DOHH2 (cell line): ENCODE measurements at regions not wholly inside any gene's neighbourhood (a gene's known extent, or its start where the extent isn't known, plus 50 kb on each side); places are given as distances from the start of the nearest gene placed in this dataset.

Experiments
- H3F3A ChIP-seq: fragments of 200-600 bp; sonication (generic), shearing (Covaris generic); 2 replicates; pipeline ENCODE4 v1.6.0; 2016; ENCODE audit warnings: antibody characterized with exemption, mild to moderate bottlenecking; ENCODE audit not compliant: control insufficient read depth, insufficient read depth
- H3K27ac ChIP-seq: fragments of 200-600 bp; sonication (generic); 2 replicates; pipeline ENCODE4 v1.5.1; 2014; ENCODE audit warnings: low read depth, mild to moderate bottlenecking, low read length, moderate library complexity
- H3K27me3 ChIP-seq: fragments of 200-600 bp; sonication (generic); 2 replicates; pipeline ENCODE4 v1.6.1; 2014; ENCODE audit warnings: mild to moderate bottlenecking, low read length, mixed read lengths; ENCODE audit not compliant: control insufficient read depth
- H3K36me3 ChIP-seq: fragments of 200-600 bp; sonication (generic); 2 replicates; pipeline ENCODE4 v1.6.1; 2014; ENCODE audit warnings: mild to moderate bottlenecking, low read length, moderate library complexity, mixed read lengths; ENCODE audit not compliant: control insufficient read depth
- H3K4me1 ChIP-seq: fragments of 200-600 bp; sonication (generic); 2 replicates; pipeline ENCODE4 v1.6.1; 2014; ENCODE audit warnings: mild to moderate bottlenecking, low read length, mixed read lengths; ENCODE audit not compliant: control insufficient read depth
- H3K4me2 ChIP-seq: fragments of 200-600 bp; sonication (generic); 2 replicates; pipeline ENCODE4 v1.6.0; 2014; ENCODE audit warnings: mild to moderate bottlenecking, low read length, moderate library complexity
- H3K4me3 ChIP-seq: fragments of 200-600 bp; sonication (generic); 2 replicates; pipeline ENCODE4 v1.5.1; 2014; ENCODE audit warnings: mild to moderate bottlenecking, low read length, mixed read lengths
- H3K79me2 ChIP-seq: fragments of 200-600 bp; sonication (generic); 2 replicates; pipeline ENCODE4 v1.6.1; 2014; ENCODE audit warnings: mild to moderate bottlenecking, low read length, mixed read lengths; ENCODE audit not compliant: control insufficient read depth
- H3K9me2 ChIP-seq: fragments of 200-600 bp; sonication (generic); replicated peaks from 2 replicates; pipeline ENCODE4 v1.6.1; 2014; ENCODE audit warnings: mild to moderate bottlenecking, low read length, mixed read lengths; ENCODE audit not compliant: control insufficient read depth
- H3K9me3 ChIP-seq: fragments of 200-600 bp; sonication (generic); 2 replicates; pipeline ENCODE4 v1.6.1; 2014; ENCODE audit warnings: antibody characterized with exemption, low read length, mixed read lengths; ENCODE audit not compliant: control insufficient read depth, insufficient read depth
- H4K20me1 ChIP-seq: fragments of 200-600 bp; sonication (generic); 2 replicates; pipeline ENCODE4 v1.6.0; 2014; ENCODE audit warnings: low read depth, mild to moderate bottlenecking, antibody characterized with exemption, low read length, moderate library complexity; ENCODE audit not compliant: control insufficient read depth, insufficient read depth
- CTCF ChIP-seq: fragments of 200-600 bp; sonication (generic); IDR thresholded peaks from one replicate; pipeline ENCODE4 v1.5.1; 2014; ENCODE audit warnings: antibody characterized with exemption, mild to moderate bottlenecking, low read depth, low read length; ENCODE audit not compliant: poor library complexity, severe bottlenecking
- EZH2phosphoT487 ChIP-seq: fragments of 200-600 bp; sonication (generic); IDR thresholded peaks from 2 replicates; pipeline ENCODE4 v1.6.1; 2017; ENCODE audit warnings: borderline replicate concordance, mild to moderate bottlenecking, antibody characterized with exemption, low read length, moderate library complexity, mixed read lengths

GRCh38 chr2:44051593-44052347 is 56.0 kb upstream of the LRPPRC start:
- no peaks in the 10 kb centered on the region for H3F3A ChIP-seq
- H3K36me3 ChIP-seq: no peaks in the 10 kb centered on the region
- no peaks in the 10 kb centered on the region for H3K9me3 ChIP-seq
- no peak for TF ChIP-seq EZH2phosphoT487
- no peak for TF ChIP-seq CTCF
- H3K27ac ChIP-seq: no peak overlapping the region
- H3K9me2 ChIP-seq: no peaks in the 10 kb centered on the region
- H3K79me2 ChIP-seq: no peaks in the 10 kb centered on the region
- H4K20me1 ChIP-seq: no peaks in the 10 kb centered on the region
- no peaks in the 10 kb centered on the region for H3K4me1 ChIP-seq
- H3K27me3 ChIP-seq: no peaks in the 10 kb centered on the region
- no peak overlapping the region for H3K4me2 ChIP-seq
- no peak overlapping the region for H3K4me3 ChIP-seq

GRCh38 chr2:44052584-44052983 is 56.8 kb upstream of the LRPPRC start:
- no peaks in the 10 kb centered on the region for H3K9me2 ChIP-seq
- no peak overlapping the region for H3K4me2 ChIP-seq
- H3K4me1 ChIP-seq: no peaks in the 10 kb centered on the region
- TF ChIP-seq CTCF (no peak), EZH2phosphoT487 (no peak)
- no peaks in the 10 kb centered on the region for H3K79me2 ChIP-seq
- H3K4me3 ChIP-seq: no peak overlapping the region
- H3K27me3 ChIP-seq: no peaks in the 10 kb centered on the region
- no peaks in the 10 kb centered on the region for H3F3A ChIP-seq
- no peaks in the 10 kb centered on the region for H3K9me3 ChIP-seq
- H3K27ac ChIP-seq: no peak overlapping the region
- no peaks in the 10 kb centered on the region for H3K36me3 ChIP-seq
- no peaks in the 10 kb centered on the region for H4K20me1 ChIP-seq

GRCh38 chr2:44053052-44053451 is 57.3 kb upstream of the LRPPRC start:
- H3K4me3 ChIP-seq: no peak overlapping the region
- no peak for TF ChIP-seq CTCF
- no peak for TF ChIP-seq EZH2phosphoT487
- no peaks in the 10 kb centered on the region for H3K9me2 ChIP-seq

More at GRCh38 chr2:44053052-44053451, 57.3 kb upstream of the LRPPRC start:
- H3K27me3 ChIP-seq: no peaks in the 10 kb centered on the region
- no peaks in the 10 kb centered on the region for H3K9me3 ChIP-seq
- no peaks in the 10 kb centered on the region for H3K4me1 ChIP-seq
- no peaks in the 10 kb centered on the region for H3F3A ChIP-seq
- no peaks in the 10 kb centered on the region for H3K79me2 ChIP-seq
- H3K27ac ChIP-seq: no peak overlapping the region
- no peaks in the 10 kb centered on the region for H3K36me3 ChIP-seq
- H3K4me2 ChIP-seq: no peak overlapping the region
- H4K20me1 ChIP-seq: no peaks in the 10 kb centered on the region
